Fibroblast of skin of back (primary cell): ENCODE measurements at regions not wholly inside any gene's neighbourhood (a gene's known extent, or its start where the extent isn't known, plus 50 kb on each side); places are given as distances from the start of the nearest gene placed in this dataset.
A peak's percentile ranks its signal among the peaks of the same experiment; 100 is the strongest.
"Not testable (repeated sequence)": the region's sequence is repeated elsewhere in the genome, so short reads cannot be mapped to it uniquely, and the experiment has no call there.

ENCODE experiments used
- DNase-seq: peaks from one replicate; pipeline ENCODE4 v3.0.0-alpha.2; 2013

GRCh38 chr6:78670156-78670555 is 197.2 kb upstream of the IRAK1BP1 start:
- DNase-seq: no peak

GRCh38 chr6:78670802-78671201 is 196.5 kb upstream of the IRAK1BP1 start:
- DNase-seq: no peak

- not testable (repeated sequence) for DNase-seq
Observed at GRCh38 chr6:78676069-78677007, 191.0 kb upstream of the IRAK1BP1 start.

GRCh38 chr6:78688668-78689067 is 178.7 kb upstream of the IRAK1BP1 start:
- DNase-seq: no peak

- no peak for DNase-seq
Observed at GRCh38 chr6:78693835-78694234, 173.5 kb upstream of the IRAK1BP1 start.

GRCh38 chr6:78694628-78695027 is 172.7 kb upstream of the IRAK1BP1 start:
- not testable (repeated sequence) for DNase-seq

GRCh38 chr6:78700991-78701390 is 166.4 kb upstream of the IRAK1BP1 start:
- DNase-seq: no peak

- peak; percentile 50 for DNase-seq
Observed at GRCh38 chr6:78701407-78701806, 165.9 kb upstream of the IRAK1BP1 start.

- DNase-seq: no peak
Observed at GRCh38 chr6:78709021-78709420, 158.3 kb upstream of the IRAK1BP1 start.

GRCh38 chr6:78713564-78713963 is 153.8 kb upstream of the IRAK1BP1 start:
- DNase-seq: no peak

GRCh38 chr6:78744144-78744543 is 123.2 kb upstream of the IRAK1BP1 start:
- DNase-seq: no peak

GRCh38 chr6:78746457-78746856 is 120.9 kb upstream of the IRAK1BP1 start:
- peak; percentile 66 for DNase-seq

- DNase-seq: peak; percentile 41
Observed at GRCh38 chr6:78749326-78749725, 118.0 kb upstream of the IRAK1BP1 start.

GRCh38 chr6:78758297-78758798 is 109.0 kb upstream of the IRAK1BP1 start:
- DNase-seq: not testable (repeated sequence)

- no peak for DNase-seq
Observed at GRCh38 chr6:78768271-78768670, 99.1 kb upstream of the IRAK1BP1 start.

- no peak for DNase-seq
Observed at GRCh38 chr6:78770765-78771164, 96.6 kb upstream of the IRAK1BP1 start.

- DNase-seq: no peak
Observed at GRCh38 chr6:78771586-78771985, 95.8 kb upstream of the IRAK1BP1 start.

GRCh38 chr6:78781001-78781400 is 86.3 kb upstream of the IRAK1BP1 start:
- no peak for DNase-seq

GRCh38 chr6:78783366-78783765 is 84.0 kb upstream of the IRAK1BP1 start:
- DNase-seq: not testable (repeated sequence)

GRCh38 chr6:78797270-78797669 is 70.1 kb upstream of the IRAK1BP1 start:
- no peak for DNase-seq

GRCh38 chr6:78799682-78800081 is 67.7 kb upstream of the IRAK1BP1 start:
- no peak for DNase-seq

- DNase-seq: not testable (repeated sequence)
Observed at GRCh38 chr6:78806792-78807191, 60.6 kb upstream of the IRAK1BP1 start.

- DNase-seq: not testable (repeated sequence)
Observed at GRCh38 chr6:78807655-78808355, 59.5 kb upstream of the IRAK1BP1 start.
